ENCODE measurements at regions not wholly inside any gene's neighbourhood (a gene's known extent, or its start where the extent isn't known, plus 50 kb on each side); places are given as distances from the start of the nearest gene placed in this dataset.

DNA sequence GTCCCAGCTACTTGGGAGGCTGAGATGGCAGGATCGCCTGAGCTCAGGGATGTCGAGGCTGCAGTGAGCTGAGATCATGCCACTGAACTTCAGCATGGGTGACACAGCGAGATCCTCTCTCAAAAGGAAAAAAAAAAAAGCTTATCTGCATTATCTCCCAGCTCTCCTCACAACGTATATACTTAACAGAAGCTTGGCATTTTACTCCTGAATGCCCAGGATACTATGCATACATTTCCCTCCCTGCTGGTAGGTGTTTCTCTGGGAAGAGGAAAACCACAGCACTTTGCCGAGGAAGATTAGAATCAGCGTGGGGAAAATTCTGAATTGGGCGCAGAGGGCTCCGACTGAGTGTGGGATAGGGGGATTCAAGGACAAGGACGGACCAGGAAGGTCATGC lies 800.6 kb downstream of the DHX35 start:
- Histone ChIP-seq H3K4me1 (ENCODE audit: insufficient read depth, low read length, severe bottlenecking) (no peaks in the 10 kb centered on the region), H3K4me2 (ENCODE audit: low read length) (no peak overlapping the region), H3K27me3 (ENCODE audit: insufficient read depth, low read length) (no peaks in the 10 kb centered on the region), H3K36me3 (ENCODE audit: insufficient read depth, low read length) (no peaks in the 10 kb centered on the region), H3K9ac (ENCODE audit: low read length) (no peak overlapping the region), H3K4me3 (ENCODE audit: low read depth, low read length, poor library complexity, severe bottlenecking) (no peak overlapping the region), H3F3A (ENCODE audit: insufficient read depth, low read length) (no peaks in the 10 kb centered on the region), H3K79me2 (ENCODE audit: insufficient read depth, low read length) (no peaks in the 10 kb centered on the region), H3K9me2 (ENCODE audit: low read depth, low read length) (no peaks in the 10 kb centered on the region), H3K9me3 (ENCODE audit: low read length) (no peaks in the 10 kb centered on the region), H3K27ac (ENCODE audit: low read depth, low read length, poor library complexity, severe bottlenecking) (no peak overlapping the region), H2AFZ (ENCODE audit: low read length) (no peak overlapping the region), H4K20me1 (ENCODE audit: insufficient read depth, low read length) (no peaks in the 10 kb centered on the region)
- TF ChIP-seq EZH2 (IDR thresholded peaks at IDR 0.05; ENCODE audit: borderline replicate concordance, low read length) = no peak

DNA sequence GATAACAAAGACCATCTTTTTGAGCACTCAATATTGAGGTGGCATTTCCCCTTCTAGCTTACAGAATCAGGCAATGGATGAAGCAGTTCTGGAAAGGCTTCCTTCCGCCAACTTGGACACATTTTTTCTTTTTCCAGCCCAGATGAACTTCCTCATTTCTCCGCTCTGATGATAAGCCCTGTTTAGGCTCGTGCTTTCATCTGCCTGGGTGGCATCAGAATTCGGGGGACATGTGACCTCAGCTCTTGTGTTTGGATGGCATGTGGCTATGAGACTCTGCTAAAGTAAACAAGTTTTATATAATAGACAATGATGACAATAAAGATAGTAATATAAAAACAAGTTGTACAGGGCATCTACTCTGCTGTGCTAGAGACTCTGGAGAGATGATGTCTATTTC lies 796.7 kb downstream of the DHX35 start:
- H4K20me1 ChIP-seq (ENCODE audit: insufficient read depth, low read length) = no peaks in the 10 kb centered on the region
- no peak for TF ChIP-seq EZH2 (IDR thresholded peaks at IDR 0.05; ENCODE audit: borderline replicate concordance, low read length)
- TF ChIP-seq, protein P1, sequence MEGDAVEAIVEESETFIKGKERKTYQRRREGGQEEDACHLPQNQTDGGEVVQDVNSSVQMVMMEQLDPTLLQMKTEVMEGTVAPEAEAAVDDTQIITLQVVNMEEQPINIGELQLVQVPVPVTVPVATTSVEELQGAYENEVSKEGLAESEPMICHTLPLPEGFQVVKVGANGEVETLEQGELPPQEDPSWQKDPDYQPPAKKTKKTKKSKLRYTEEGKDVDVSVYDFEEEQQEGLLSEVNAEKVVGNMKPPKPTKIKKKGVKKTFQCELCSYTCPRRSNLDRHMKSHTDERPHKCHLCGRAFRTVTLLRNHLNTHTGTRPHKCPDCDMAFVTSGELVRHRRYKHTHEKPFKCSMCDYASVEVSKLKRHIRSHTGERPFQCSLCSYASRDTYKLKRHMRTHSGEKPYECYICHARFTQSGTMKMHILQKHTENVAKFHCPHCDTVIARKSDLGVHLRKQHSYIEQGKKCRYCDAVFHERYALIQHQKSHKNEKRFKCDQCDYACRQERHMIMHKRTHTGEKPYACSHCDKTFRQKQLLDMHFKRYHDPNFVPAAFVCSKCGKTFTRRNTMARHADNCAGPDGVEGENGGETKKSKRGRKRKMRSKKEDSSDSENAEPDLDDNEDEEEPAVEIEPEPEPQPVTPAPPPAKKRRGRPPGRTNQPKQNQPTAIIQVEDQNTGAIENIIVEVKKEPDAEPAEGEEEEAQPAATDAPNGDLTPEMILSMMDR (IDR thresholded peaks at IDR 0.05; ENCODE audit: low read length) = no peak
- no peak overlapping the region for H3K27ac ChIP-seq (ENCODE audit: low read depth, low read length, poor library complexity, severe bottlenecking)
- no peaks in the 10 kb centered on the region for H3K79me2 ChIP-seq (ENCODE audit: insufficient read depth, low read length)
- H3F3A ChIP-seq (ENCODE audit: insufficient read depth, low read length) = no peaks in the 10 kb centered on the region
- H3K36me3 ChIP-seq (ENCODE audit: insufficient read depth, low read length) = no peaks in the 10 kb centered on the region
- no peak overlapping the region for H3K4me3 ChIP-seq (ENCODE audit: low read depth, low read length, poor library complexity, severe bottlenecking)
- no peak overlapping the region for H2AFZ ChIP-seq (ENCODE audit: low read length)
- H3K9me3 ChIP-seq (ENCODE audit: low read length) = no peaks in the 10 kb centered on the region
- H3K4me2 ChIP-seq (ENCODE audit: low read length) = no peak overlapping the region
- H3K27me3 ChIP-seq (ENCODE audit: insufficient read depth, low read length) = no peaks in the 10 kb centered on the region
- no peak overlapping the region for H3K9ac ChIP-seq (ENCODE audit: low read length)
- H3K4me1 ChIP-seq (ENCODE audit: insufficient read depth, low read length, severe bottlenecking) = no peaks in the 10 kb centered on the region
- H3K9me2 ChIP-seq (ENCODE audit: low read depth, low read length) = no peaks in the 10 kb centered on the region

GRCh38 chr20:39756828-39757227 lies 794.7 kb downstream of the DHX35 start:
- H3K4me3 ChIP-seq (ENCODE audit: low read depth, low read length, poor library complexity, severe bottlenecking) = no peak overlapping the region
- H3K9ac ChIP-seq (ENCODE audit: low read length) = no peak overlapping the region
- H3K4me2 ChIP-seq (ENCODE audit: low read length) = no peak overlapping the region
- no peaks in the 10 kb centered on the region for H4K20me1 ChIP-seq (ENCODE audit: insufficient read depth, low read length)
- H3K79me2 ChIP-seq (ENCODE audit: insufficient read depth, low read length) = no peaks in the 10 kb centered on the region
- TF ChIP-seq EZH2 (IDR thresholded peaks at IDR 0.05; ENCODE audit: borderline replicate concordance, low read length) = no peak
- TF ChIP-seq, protein P1 (IDR thresholded peaks at IDR 0.05; ENCODE audit: low read length) = no peak
- H3K27me3 ChIP-seq (ENCODE audit: insufficient read depth, low read length) = no peaks in the 10 kb centered on the region
- no peak overlapping the region for H3K27ac ChIP-seq (ENCODE audit: low read depth, low read length, poor library complexity, severe bottlenecking)
- no peaks in the 10 kb centered on the region for H3K36me3 ChIP-seq (ENCODE audit: insufficient read depth, low read length)
- no peak overlapping the region for H2AFZ ChIP-seq (ENCODE audit: low read length)
- H3K9me2 ChIP-seq (ENCODE audit: low read depth, low read length) = no peaks in the 10 kb centered on the region
- H3K9me3 ChIP-seq (ENCODE audit: low read length) = no peaks in the 10 kb centered on the region
- no peaks in the 10 kb centered on the region for H3F3A ChIP-seq (ENCODE audit: insufficient read depth, low read length)
- no peaks in the 10 kb centered on the region for H3K4me1 ChIP-seq (ENCODE audit: insufficient read depth, low read length, severe bottlenecking)

DNA sequence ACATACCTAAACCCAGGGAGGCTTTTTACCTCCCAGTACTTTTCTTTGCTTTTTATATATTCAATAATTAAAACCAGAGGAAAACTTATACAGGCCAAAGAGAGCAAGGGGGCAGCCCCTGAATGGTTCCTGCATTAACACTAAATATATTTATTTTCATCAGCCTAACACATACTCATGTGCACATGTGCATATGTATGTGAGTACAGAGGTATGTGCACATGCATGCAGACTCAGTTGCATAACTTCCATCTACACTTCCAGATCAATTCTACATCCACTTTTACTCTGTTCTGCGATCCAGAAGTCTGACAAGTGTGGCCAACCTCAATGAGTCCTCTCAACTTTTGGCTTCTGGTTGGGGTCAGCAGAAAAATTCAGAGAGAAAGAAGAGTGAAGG lies 794.2 kb downstream of the DHX35 start:
- Histone ChIP-seq H3K4me1 (ENCODE audit: insufficient read depth, low read length, severe bottlenecking) (no peaks in the 10 kb centered on the region), H2AFZ (ENCODE audit: low read length) (no peak overlapping the region), H3K4me3 (ENCODE audit: low read depth, low read length, poor library complexity, severe bottlenecking) (no peak overlapping the region), H3F3A (ENCODE audit: insufficient read depth, low read length) (no peaks in the 10 kb centered on the region), H3K36me3 (ENCODE audit: insufficient read depth, low read length) (no peaks in the 10 kb centered on the region), H3K79me2 (ENCODE audit: insufficient read depth, low read length) (no peaks in the 10 kb centered on the region), H3K9me3 (ENCODE audit: low read length) (no peaks in the 10 kb centered on the region), H3K27ac (ENCODE audit: low read depth, low read length, poor library complexity, severe bottlenecking) (no peak overlapping the region), H3K4me2 (ENCODE audit: low read length) (no peak overlapping the region), H3K9me2 (ENCODE audit: low read depth, low read length) (no peaks in the 10 kb centered on the region), H4K20me1 (ENCODE audit: insufficient read depth, low read length) (no peaks in the 10 kb centered on the region), H3K27me3 (ENCODE audit: insufficient read depth, low read length) (no peaks in the 10 kb centered on the region), H3K9ac (ENCODE audit: low read length) (no peak overlapping the region)
- no peak for TF ChIP-seq EZH2 (IDR thresholded peaks at IDR 0.05; ENCODE audit: borderline replicate concordance, low read length)
- TF ChIP-seq, protein P1 (IDR thresholded peaks at IDR 0.05; ENCODE audit: low read length) = no peak
